ENCODE measurements at regions not wholly inside any gene's neighbourhood (a gene's known extent, or its start where the extent isn't known, plus 50 kb on each side); places are given as distances from the start of the nearest gene placed in this dataset.

- H3K4me3 Mint-ChIP-seq: no peak overlapping the region
- no peaks in the 10 kb centered on the region for H3K4me1 Mint-ChIP-seq (ENCODE audit: low read depth)
- H3K36me3 Mint-ChIP-seq (ENCODE audit: low read depth): peaks cover 34% of the 10 kb centered on the region
- H3K27me3 Mint-ChIP-seq (ENCODE audit: low read depth): no peaks in the 10 kb centered on the region
- no peak for DNase-seq
- CTCF ChIA-PET: interaction anchor here (1.8 kb wide), 1 partner anchor 218 kb away, joined by 7 read pairs; no protein-coding TSS in a partner anchor
- peaks cover 14% of the 10 kb centered on the region for H3K9me3 Mint-ChIP-seq
- intact Hi-C loops (cut with micrococcal nuclease): no loop called here
- no peak overlapping the region for H3K27ac Mint-ChIP-seq
Measured at GRCh38 chr3:113070681-113071113, 79.9 kb downstream of the GTPBP8 start.

- H3K4me1 Mint-ChIP-seq (ENCODE audit: low read depth): no peaks in the 10 kb centered on the region
- peaks cover 12% of the 10 kb centered on the region for H3K36me3 Mint-ChIP-seq (ENCODE audit: low read depth)
- intact Hi-C loops (cut with micrococcal nuclease): no loop called here
- H3K9me3 Mint-ChIP-seq: no peaks in the 10 kb centered on the region
- no peak overlapping the region for H3K4me3 Mint-ChIP-seq
- no peak for DNase-seq
- CTCF ChIA-PET: no interaction called here
- no peaks in the 10 kb centered on the region for H3K27me3 Mint-ChIP-seq (ENCODE audit: low read depth)
- H3K27ac Mint-ChIP-seq: no peak overlapping the region
Measured at GRCh38 chr3:113075588-113075987, 84.8 kb downstream of the GTPBP8 start.

- Mint-ChIP-seq H3K9me3 (no peaks in the 10 kb centered on the region), H3K36me3 (ENCODE audit: low read depth) (peaks cover 3% of the 10 kb centered on the region), H3K4me1 (ENCODE audit: low read depth) (no peaks in the 10 kb centered on the region), H3K27ac (no peak overlapping the region), H3K4me3 (no peak overlapping the region), H3K27me3 (ENCODE audit: low read depth) (no peaks in the 10 kb centered on the region)
- no peak for DNase-seq
- intact Hi-C loops (cut with micrococcal nuclease): no loop called here
- CTCF ChIA-PET: interaction anchor here (1.4 kb wide), 1 partner anchor 210 kb away, joined by 6 read pairs; no protein-coding TSS in a partner anchor
Measured at GRCh38 chr3:113079218-113079961, 88.6 kb downstream of the GTPBP8 start.

- no peaks in the 10 kb centered on the region for H3K9me3 Mint-ChIP-seq
- DNase-seq: no peak
- H3K27ac Mint-ChIP-seq: no peak overlapping the region
- H3K36me3 Mint-ChIP-seq (ENCODE audit: low read depth): peaks cover 10% of the 10 kb centered on the region
- no peak overlapping the region for H3K4me3 Mint-ChIP-seq
- H3K4me1 Mint-ChIP-seq (ENCODE audit: low read depth): peaks cover 3% of the 10 kb centered on the region
- CTCF ChIA-PET: no interaction called here
- H3K27me3 Mint-ChIP-seq (ENCODE audit: low read depth): no peaks in the 10 kb centered on the region
- intact Hi-C loops (cut with micrococcal nuclease): no loop called here
Measured at GRCh38 chr3:113084777-113085176, 94.0 kb downstream of the GTPBP8 start.

- H3K9me3 Mint-ChIP-seq: no peaks in the 10 kb centered on the region
- H3K27me3 Mint-ChIP-seq (ENCODE audit: low read depth): no peaks in the 10 kb centered on the region
- peaks cover 10% of the 10 kb centered on the region for H3K36me3 Mint-ChIP-seq (ENCODE audit: low read depth)
- DNase-seq: no peak
- H3K4me1 Mint-ChIP-seq (ENCODE audit: low read depth): peaks cover 3% of the 10 kb centered on the region
- H3K27ac Mint-ChIP-seq: no peak overlapping the region
- CTCF ChIA-PET: interaction anchor here (0.9 kb wide), 1 partner anchor 12 kb away, joined by 4 read pairs; no protein-coding TSS in a partner anchor
- intact Hi-C loops (cut with micrococcal nuclease): no loop called here
- H3K4me3 Mint-ChIP-seq: no peak overlapping the region
Measured at GRCh38 chr3:113086560-113087461, 96.0 kb downstream of the GTPBP8 start.

- Mint-ChIP-seq H3K4me3 (no peak overlapping the region), H3K27ac (no peak overlapping the region), H3K9me3 (no peaks in the 10 kb centered on the region), H3K4me1 (ENCODE audit: low read depth) (peaks cover 3% of the 10 kb centered on the region), H3K36me3 (ENCODE audit: low read depth) (peaks cover 8% of the 10 kb centered on the region), H3K27me3 (ENCODE audit: low read depth) (no peaks in the 10 kb centered on the region)
- CTCF ChIA-PET: interaction anchor here (0.6 kb wide), 1 partner anchor 12 kb away, joined by 3 read pairs; no protein-coding TSS in a partner anchor
- no peak for DNase-seq
- intact Hi-C loops (cut with micrococcal nuclease): no loop called here
Measured at GRCh38 chr3:113088616-113089015, 97.8 kb downstream of the GTPBP8 start.

GRCh38 chr3:113091417-113091816, 100.6 kb downstream of the GTPBP8 start:
- intact Hi-C loops (cut with micrococcal nuclease): no loop called here
- CTCF ChIA-PET: no interaction called here
- no peak for DNase-seq
- Mint-ChIP-seq H3K9me3 (no peaks in the 10 kb centered on the region), H3K27ac (no peak overlapping the region), H3K36me3 (ENCODE audit: low read depth) (peaks cover 8% of the 10 kb centered on the region), H3K27me3 (ENCODE audit: low read depth) (no peaks in the 10 kb centered on the region), H3K4me1 (ENCODE audit: low read depth) (peaks cover 7% of the 10 kb centered on the region), H3K4me3 (no peak overlapping the region)

GRCh38 chr3:113092746-113093145, 102.0 kb downstream of the GTPBP8 start:
- no peaks in the 10 kb centered on the region for H3K27me3 Mint-ChIP-seq (ENCODE audit: low read depth)
- peaks cover 9% of the 10 kb centered on the region for H3K36me3 Mint-ChIP-seq (ENCODE audit: low read depth)
- H3K27ac Mint-ChIP-seq: no peak overlapping the region
- no peaks in the 10 kb centered on the region for H3K9me3 Mint-ChIP-seq
- DNase-seq: no peak
- intact Hi-C loops (cut with micrococcal nuclease): no loop called here
- H3K4me3 Mint-ChIP-seq: no peak overlapping the region
- peaks cover 3% of the 10 kb centered on the region for H3K4me1 Mint-ChIP-seq (ENCODE audit: low read depth)
- CTCF ChIA-PET: interaction anchor here (1.2 kb wide), 1 partner anchor 18 kb away, joined by 4 read pairs; no protein-coding TSS in a partner anchor

- no peaks in the 10 kb centered on the region for H3K9me3 Mint-ChIP-seq
- H3K36me3 Mint-ChIP-seq (ENCODE audit: low read depth): peaks cover 6% of the 10 kb centered on the region
- H3K4me1 Mint-ChIP-seq (ENCODE audit: low read depth): peaks cover 3% of the 10 kb centered on the region
- no peak overlapping the region for H3K4me3 Mint-ChIP-seq
- intact Hi-C loops (cut with micrococcal nuclease): no loop called here
- H3K27me3 Mint-ChIP-seq (ENCODE audit: low read depth): no peaks in the 10 kb centered on the region
- DNase-seq: no peak
- no peak overlapping the region for H3K27ac Mint-ChIP-seq
- CTCF ChIA-PET: interaction anchor here (0.7 to 1.3 kb wide), 2 partner anchors 155 to 194 kb away, joined by 3 to 4 read pairs; no protein-coding TSS in a partner anchor
Measured at GRCh38 chr3:113094337-113095221, 103.8 kb downstream of the GTPBP8 start.

- intact Hi-C loops (cut with micrococcal nuclease): no loop called here
- Mint-ChIP-seq H3K9me3 (no peaks in the 10 kb centered on the region), H3K36me3 (ENCODE audit: low read depth) (peaks cover 4% of the 10 kb centered on the region), H3K4me3 (no peak overlapping the region), H3K4me1 (ENCODE audit: low read depth) (peaks cover 9% of the 10 kb centered on the region), H3K27me3 (ENCODE audit: low read depth) (no peaks in the 10 kb centered on the region), H3K27ac (no peak overlapping the region)
- DNase-seq: no peak
- CTCF ChIA-PET: interaction anchor here (1.0 kb wide), 1 partner anchor 193 kb away, joined by 4 read pairs; no protein-coding TSS in a partner anchor
Measured at GRCh38 chr3:113096188-113096892, 105.6 kb downstream of the GTPBP8 start.

GRCh38 chr3:113097960-113098447, 107.2 kb downstream of the GTPBP8 start:
- peaks cover 9% of the 10 kb centered on the region for H3K4me1 Mint-ChIP-seq (ENCODE audit: low read depth)
- intact Hi-C loops (cut with micrococcal nuclease): no loop called here
- no peaks in the 10 kb centered on the region for H3K9me3 Mint-ChIP-seq
- no peak overlapping the region for H3K4me3 Mint-ChIP-seq
- no peak overlapping the region for H3K27ac Mint-ChIP-seq
- peaks cover 4% of the 10 kb centered on the region for H3K36me3 Mint-ChIP-seq (ENCODE audit: low read depth)
- no peak for DNase-seq
- CTCF ChIA-PET: interaction anchor here (1.2 kb wide), 1 partner anchor 190 kb away, joined by 4 read pairs; no protein-coding TSS in a partner anchor
- H3K27me3 Mint-ChIP-seq (ENCODE audit: low read depth): no peaks in the 10 kb centered on the region
